Fibroblast of pulmonary artery (primary cell): ENCODE measurements at regions not wholly inside any gene's neighbourhood (a gene's known extent, or its start where the extent isn't known, plus 50 kb on each side); places are given as distances from the start of the nearest gene placed in this dataset.

Experiments
- DNase-seq: peaks from one replicate; pipeline ENCODE4 v3.0.0-alpha.2; 2010; ENCODE audit warnings: low read depth
- H3K4me3 ChIP-seq: replicated peaks from 2 replicates; pipeline ENCODE4 v1.5.1; 2011; ENCODE audit warnings: low read depth, mild to moderate bottlenecking, control low read depth, low read length, moderate library complexity
- CTCF ChIP-seq: IDR thresholded peaks from 2 replicates; pipeline ENCODE4 v1.5.1; 2011; ENCODE audit warnings: mild to moderate bottlenecking, control low read depth, low read length, inconsistent platforms; ENCODE audit errors: missing control alignments

GRCh38 chr2:140033638-140034037 is 1253.4 kb upstream of the NXPH2 start:
- H3K4me3 ChIP-seq = no peak overlapping the region
- DNase-seq = no peak
- no peak for TF ChIP-seq CTCF

DNA sequence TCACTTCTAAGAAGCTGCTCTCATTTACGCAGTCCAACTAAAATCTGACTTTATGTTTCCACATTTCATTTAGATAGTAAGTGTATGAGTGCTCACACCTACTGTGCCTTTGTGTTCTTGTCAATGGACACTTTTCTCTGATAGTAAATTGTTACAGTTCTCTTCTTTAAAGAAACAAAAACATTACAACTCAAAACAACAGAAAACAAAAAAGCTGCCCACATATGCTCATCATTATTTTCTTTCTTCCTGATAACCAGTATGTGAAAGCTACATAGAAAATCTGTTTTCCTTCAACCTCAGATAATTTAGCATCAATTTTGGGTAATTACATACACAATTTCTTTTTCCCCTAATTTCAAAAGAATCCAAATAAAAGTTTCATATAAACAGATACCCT is 1247.8 kb upstream of the NXPH2 start:
- no peak overlapping the region for H3K4me3 ChIP-seq
- no peak for TF ChIP-seq CTCF
- DNase-seq = no peak

- no peak overlapping the region for H3K4me3 ChIP-seq
- no peak for DNase-seq
- TF ChIP-seq CTCF = no peak
Measured at GRCh38 chr2:140027320-140027719, 1247.1 kb upstream of the NXPH2 start.

DNA sequence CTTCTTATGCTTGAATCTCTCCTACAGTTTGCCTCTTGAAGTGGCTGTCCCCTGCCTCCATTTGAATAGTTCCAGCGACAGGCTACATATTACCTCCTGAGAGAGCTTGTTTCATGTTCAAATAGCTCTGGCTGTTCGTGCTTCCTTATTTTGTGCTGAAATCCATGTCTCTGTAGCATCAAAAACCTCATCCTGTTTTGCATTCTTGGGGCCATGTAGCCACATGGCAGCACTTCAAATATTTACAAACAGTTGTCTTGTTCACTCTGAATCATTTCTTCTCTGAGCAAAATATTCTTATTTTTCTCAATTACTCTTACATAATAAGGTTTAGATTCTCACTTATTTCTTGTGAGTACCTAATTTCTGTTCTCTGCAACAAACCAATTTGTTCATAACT is 1243.1 kb upstream of the NXPH2 start:
- no peak for TF ChIP-seq CTCF
- DNase-seq = no peak
- no peak overlapping the region for H3K4me3 ChIP-seq

GRCh38 chr2:140018541-140018940 is 1238.4 kb upstream of the NXPH2 start:
- H3K4me3 ChIP-seq = no peak overlapping the region
- DNase-seq = no peak
- TF ChIP-seq CTCF = no peak

GRCh38 chr2:140014204-140014546 is 1234.0 kb upstream of the NXPH2 start:
- DNase-seq = no peak
- no peak overlapping the region for H3K4me3 ChIP-seq
- no peak for TF ChIP-seq CTCF

DNA sequence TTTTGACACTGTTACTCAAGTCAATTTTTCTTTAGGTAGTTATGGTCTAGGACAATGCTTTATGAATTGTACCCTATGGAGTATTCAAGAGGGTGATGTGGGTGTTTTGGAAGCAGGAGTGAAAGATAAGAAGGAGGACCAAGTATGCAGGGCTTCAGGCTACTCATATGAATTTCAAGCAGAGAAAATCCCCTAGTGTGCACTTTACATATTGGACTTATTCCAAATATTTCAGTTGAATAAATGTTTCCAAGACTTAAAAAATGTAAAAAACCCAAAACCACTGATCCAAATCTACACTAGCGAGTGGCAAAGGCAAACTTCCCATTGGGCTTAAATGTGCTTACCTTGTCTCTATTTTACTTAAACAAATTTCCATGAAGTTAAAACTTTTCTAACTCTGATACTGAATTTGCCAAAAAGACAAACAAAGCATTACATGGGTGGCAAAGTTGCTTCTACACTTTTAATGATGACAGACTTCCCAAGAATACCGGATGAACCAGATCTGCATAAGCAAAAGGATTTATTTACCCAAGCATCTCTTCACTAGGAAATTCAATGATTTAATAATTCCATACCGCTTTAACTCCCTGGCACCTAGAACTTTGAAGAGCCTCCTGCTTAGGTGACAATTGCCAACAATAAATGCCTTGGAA is 1233.5 kb upstream of the NXPH2 start:
- TF ChIP-seq CTCF = no peak
- no peak overlapping the region for H3K4me3 ChIP-seq
- no peak for DNase-seq
